CD4-positive, alpha-beta T cell treated with Interferon gamma for 1 hour (primary cell): ENCODE measurements at regions not wholly inside any gene's neighbourhood (a gene's known extent, or its start where the extent isn't known, plus 50 kb on each side); places are given as distances from the start of the nearest gene placed in this dataset.

Experiments
- DNase-seq: peaks from one replicate; pipeline ENCODE4 v3.0.0-alpha.2; 2020

DNA sequence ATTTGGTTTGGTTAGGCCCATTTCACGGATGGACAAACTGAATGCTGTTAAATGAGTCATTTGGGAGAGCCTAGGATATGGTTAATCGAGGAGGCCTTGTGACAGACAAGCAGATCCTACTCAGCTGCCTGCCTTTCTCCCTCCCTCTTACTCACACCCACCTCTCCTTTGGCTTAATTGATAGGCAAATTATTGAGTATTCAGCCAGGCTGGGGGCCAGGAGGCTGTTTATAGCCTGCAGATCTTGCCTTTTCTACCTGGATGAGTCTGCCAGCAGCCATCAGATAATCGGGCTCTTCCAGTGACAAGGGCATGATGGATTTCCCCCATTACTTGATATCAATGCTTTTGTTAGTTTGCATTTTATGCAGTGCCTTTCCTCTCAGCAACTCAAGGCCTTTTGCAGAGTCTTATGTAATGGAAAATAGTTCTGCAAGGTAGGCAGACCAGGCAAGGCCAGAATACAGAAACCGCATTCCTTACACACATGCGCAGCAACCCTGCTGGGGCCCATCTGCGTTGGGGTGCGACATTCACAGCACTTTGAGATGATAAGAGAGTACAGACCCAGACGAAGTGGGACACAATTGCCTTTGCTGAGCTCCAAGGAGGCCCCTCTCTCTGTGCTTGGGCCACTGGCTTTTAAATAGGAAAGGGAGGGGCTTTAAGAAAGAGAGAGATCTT lies 96.2 kb upstream of the ATP6AP2 start:
- DNase-seq: no peak

DNA sequence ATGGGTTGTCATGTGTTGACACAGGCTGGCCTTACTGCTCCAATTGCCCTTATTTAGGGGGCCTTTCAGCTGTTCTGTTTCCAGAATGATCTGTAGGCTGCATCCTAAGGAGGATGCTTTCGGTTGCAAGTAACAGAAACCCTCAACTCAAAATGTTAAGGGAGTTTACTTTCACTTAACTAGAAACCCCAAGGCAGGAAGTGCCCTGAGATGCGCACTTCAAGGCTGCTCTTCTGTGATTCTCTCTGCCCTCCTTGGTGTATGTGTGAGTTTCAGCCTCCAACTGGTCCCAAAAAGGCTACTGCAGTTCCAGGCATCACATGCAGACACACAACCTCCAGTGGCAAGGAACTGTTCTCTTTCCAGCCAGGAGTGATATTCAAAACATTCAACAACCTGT lies 97.3 kb upstream of the ATP6AP2 start:
- DNase-seq: no peak

DNA sequence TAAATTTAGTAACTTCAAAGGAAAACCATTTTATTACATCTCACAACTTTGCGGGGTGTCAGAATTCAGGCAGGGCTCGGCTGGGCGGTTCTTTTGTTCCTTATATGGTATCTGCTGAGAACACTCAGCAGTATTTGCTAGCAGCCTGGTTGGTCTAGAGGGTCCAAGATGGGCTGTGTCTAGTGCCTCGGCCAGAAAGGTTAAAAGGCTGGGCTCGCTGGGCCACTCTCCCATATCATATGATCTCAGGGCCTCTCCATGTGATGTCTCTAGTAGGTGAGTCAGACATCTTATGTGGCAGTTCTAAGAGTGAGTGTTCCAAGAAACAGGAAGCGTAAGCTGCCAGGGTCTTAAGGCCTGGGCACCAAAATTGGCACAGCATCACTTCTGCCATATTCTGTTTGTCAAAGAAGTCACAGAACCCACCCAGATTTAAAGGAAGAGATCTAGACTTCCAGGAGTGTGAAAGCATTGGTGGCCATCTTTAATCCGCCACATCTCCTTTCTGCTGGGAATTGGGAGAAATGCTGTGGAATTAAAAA lies 100.9 kb upstream of the ATP6AP2 start:
- DNase-seq: no peak

DNA sequence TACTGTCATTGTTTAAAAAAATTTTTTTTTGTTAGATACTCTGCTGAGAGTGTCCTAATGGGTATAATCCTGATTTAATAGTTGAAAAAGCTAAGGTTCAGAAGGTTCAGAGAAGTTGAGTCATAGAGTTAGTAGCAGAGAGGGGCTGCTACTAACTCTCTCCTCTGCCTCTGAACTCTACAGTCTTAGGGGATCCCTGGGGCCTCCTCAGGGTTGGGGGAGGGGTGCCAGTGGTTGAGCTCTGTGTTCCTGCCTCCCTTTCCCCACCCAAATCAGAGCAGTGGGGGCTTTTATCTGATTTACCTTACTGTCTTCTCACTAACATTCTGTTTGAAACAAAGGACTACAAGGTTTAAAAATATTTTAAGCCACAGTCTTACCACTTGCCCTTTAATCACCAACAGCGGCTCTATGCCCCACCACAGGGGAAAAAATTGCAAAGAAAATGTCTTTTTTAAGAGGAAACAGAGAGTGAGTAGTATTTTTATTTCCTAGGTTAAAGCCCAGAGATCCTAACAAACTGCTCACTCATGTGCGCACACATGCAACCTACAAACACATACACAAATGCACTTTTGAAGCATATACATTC lies 102.2 kb upstream of the ATP6AP2 start:
- DNase-seq: no peak

- no peak for DNase-seq
Observed at GRCh38 chrX:40476958-40477357, 103.8 kb upstream of the ATP6AP2 start.

- no peak for DNase-seq
Observed at GRCh38 chrX:40474645-40475044, 106.1 kb upstream of the ATP6AP2 start.

DNA sequence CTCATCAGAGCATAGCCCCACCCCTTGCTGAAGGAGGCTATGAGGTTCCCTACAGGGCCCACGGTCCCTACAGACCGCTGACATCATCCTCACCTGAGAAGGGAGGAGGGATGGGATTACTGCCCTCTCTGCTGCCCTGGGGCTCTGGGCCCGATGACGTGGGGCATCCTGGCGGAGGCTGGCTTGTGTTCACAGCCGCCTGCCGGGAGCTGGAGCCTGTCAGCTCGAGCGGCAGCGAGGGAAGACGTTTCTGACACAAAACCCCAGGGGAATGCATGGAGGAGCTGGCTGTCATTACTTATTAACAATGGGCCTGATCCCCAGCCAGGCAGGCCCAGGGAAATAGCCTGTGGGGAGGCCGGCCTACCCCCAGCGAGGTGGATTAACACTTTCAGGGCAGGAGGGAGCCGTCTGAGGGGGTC lies 106.6 kb upstream of the ATP6AP2 start:
- DNase-seq: no peak

DNA sequence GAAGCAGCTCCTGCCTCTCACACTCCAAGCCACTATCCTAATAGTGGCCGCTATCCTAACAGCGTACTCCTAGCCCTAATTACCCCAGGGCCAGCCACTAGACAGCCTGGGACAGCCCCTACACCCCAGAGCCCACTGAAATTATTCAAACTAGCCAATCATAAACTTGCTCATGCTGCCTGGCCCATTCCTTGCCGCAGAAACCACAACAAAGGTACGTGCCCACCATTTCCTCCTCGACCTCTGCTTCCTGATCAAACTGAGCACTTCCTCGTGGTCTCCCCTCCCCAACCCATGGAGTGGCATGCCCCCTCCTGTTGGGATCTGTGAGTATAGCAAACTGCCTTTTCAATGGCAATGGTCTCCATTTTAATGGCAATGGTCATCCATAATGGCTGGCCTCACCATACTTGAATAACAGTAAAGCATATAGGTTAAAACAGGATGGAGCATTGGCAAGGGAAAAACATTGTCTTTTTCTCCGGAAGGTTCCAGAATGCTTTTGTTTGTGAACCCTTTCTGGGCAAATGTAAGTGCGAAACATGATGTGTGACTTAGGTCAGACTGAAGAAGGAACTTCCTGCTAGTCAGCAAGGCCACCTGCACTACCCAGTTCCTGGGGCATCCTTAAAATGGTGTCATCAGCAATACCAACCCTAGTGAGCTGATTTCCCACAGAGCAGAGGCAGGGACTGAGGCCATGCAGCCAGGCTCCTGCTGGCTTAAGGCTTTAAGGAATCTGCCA lies 107.1 kb upstream of the ATP6AP2 start:
- DNase-seq: no peak

GRCh38 chrX:40471965-40472648 lies 108.7 kb upstream of the ATP6AP2 start:
- no peak for DNase-seq

- DNase-seq: no peak
Observed at GRCh38 chrX:40470830-40471429, 109.8 kb upstream of the ATP6AP2 start.

GRCh38 chrX:40469316-40469715 lies 111.5 kb upstream of the ATP6AP2 start:
- no peak for DNase-seq

DNA sequence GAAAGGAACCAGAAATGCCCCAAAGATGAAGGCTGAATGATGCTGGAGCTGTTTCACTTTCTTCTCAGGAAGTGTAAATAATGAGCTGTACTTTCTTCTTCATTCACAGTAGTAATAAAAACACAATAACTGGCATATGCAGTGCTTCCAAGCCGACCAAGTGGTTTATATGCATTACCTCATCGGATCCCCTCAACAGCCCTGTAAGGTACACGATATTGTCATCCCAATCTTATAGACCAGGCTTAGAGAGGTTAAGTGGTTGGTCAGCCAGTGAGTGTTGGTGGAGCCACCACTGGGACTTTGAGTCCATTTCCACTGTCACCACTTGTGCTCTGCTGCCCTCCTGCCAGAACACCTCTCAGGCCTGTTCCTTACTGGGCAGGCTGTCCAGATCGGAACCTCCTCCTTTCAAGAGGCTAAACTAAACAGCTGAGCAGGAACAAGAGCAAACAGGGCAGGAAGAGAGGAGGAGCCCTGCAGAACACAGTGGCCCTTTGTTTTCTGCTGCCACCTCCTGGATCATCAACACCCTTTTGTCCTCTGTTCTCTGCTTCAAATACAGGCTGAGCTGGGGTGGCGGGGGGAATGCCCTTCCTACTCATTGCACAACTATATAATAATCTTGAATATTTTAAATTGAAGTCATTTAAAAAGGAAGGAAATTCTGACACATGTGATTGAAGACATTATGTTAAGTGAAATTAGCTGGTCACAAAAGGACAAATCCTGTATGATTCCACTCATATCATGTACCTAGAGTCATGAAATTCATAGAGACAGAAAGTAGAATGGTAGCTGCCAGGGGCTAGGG lies 112.5 kb upstream of the ATP6AP2 start:
- peak; percentile 44 for DNase-seq

DNA sequence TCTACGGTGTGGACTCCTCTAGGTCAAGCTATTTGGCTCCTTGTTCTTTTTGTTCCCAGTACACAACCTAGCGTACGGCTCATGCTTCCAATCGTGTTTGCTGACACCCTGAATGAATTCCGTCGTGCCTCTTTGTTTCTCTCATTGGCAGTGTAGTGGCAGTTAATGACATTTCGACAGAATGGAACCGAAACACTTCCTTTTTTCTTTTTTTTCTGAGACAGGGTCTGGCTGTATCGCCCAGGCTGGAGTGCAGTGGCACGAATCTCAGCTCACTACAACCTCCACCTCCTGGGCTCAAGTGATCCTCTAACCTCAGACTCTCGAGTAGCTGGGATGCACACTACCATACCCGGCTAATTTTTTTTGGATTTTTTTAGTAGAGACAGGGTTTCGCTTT lies 113.3 kb upstream of the ATP6AP2 start:
- no peak for DNase-seq

GRCh38 chrX:40465735-40466551 lies 114.8 kb upstream of the ATP6AP2 start:
- no peak for DNase-seq

DNA sequence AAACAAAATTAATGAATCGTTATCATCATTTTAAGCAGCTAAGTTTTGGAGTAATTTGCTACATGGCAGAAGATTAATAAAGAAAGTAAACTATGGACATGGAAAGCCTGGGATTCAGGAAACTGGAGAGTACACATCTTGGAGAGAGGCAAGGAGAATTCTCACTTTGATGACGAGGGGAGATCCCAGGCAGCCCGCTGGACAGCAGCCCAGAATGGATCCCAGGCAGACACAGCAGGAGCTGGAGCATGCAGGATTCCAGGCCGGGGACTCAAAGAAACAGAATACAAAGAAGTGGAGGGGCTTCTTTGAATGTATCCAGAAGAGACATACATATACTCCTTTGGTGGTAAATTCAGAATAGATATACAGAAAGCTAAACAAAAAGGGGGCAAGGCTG lies 118.0 kb upstream of the ATP6AP2 start:
- DNase-seq: no peak

DNA sequence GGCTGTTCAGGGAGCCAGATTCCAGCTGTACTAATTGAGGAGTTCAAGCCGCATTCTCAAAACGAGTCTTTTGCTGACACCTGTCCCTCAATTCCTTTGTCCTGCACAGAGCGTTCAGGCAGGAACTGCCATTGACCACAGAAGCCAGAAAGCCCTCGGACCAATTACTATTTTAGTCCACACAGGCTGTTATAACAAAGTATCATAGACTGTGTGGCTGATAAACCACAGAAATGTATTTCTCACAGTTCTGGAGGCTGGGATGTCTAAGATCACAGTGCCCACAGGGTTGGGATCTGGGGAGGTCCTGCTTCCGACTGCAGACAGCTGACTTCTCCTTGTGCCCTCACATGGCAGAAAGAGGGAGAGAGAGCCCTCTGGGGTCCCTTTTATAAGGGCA lies 119.8 kb upstream of the ATP6AP2 start:
- no peak for DNase-seq

DNA sequence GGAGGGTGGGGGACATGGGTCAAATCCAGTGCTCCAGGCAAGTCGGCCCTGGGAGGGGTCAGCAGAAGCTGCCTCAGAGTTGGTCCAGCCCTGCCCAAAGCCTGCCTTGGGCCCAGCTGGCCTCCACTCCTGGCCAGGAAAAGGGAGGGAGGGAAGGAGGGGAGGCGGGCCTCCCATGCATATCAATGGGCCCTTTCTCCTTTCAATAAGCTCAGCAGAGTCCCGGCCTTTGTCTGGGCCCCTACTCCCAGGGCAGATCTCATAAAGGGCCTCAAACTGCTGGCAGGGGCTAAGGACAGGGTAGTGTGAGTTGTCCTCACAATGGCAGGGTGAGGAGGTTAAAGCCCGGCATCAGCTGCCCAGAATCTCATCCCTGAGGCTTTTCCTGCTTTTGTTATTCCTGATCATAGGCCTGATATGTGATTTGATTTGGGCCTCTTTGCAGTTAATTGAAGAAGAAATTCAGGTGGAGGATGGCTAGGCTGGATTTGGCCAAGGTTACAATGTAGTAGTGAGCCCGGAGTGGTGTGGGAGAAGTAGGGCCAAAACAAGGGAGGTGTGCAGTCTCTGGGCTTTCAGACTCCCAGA lies 121.1 kb upstream of the ATP6AP2 start:
- no peak for DNase-seq

GRCh38 chrX:40457406-40457805 lies 123.4 kb upstream of the ATP6AP2 start:
- no peak for DNase-seq

DNA sequence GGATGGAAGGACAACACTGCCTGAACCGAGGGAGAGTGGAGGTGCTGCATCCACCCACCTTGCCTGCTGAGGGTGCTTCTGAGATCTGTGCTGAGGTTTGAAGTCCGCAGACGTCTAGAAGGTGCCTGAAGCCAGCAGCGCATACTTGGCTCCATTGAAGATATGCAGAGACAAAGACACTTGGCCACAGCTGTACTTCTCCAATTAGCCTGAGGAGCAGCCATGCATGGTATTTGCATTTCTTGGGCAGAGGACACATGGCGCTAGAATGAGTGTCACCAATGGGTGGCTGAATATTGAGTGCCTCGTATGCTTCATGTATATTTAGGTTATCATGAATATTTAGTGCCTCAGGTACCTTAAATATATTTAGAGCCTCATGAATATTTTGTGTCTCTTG lies 128.7 kb upstream of the ATP6AP2 start:
- DNase-seq: no peak

GRCh38 chrX:40449956-40450706 lies 130.6 kb upstream of the ATP6AP2 start:
- no peak for DNase-seq
